Calu3 (cell line): ENCODE measurements at regions not wholly inside any gene's neighbourhood (a gene's known extent, or its start where the extent isn't known, plus 50 kb on each side); places are given as distances from the start of the nearest gene placed in this dataset.

ENCODE experiments used
- BruUV-seq: library from RNA; stranded (reverse); fragments of 400-500 nt; replicated peaks from 2 replicates; lab custom pipeline; 2021; lab: Mats Ljungman, UMichigan
- CTCF ChIA-PET: fragments of 300-600 bp; sonication (Branson Sonifier 250); formaldehyde crosslinking; loops from one replicate; lab custom pipeline; 2022; ENCODE audit warnings: antibody characterized with exemption; lab: Charles Lee
- DNase-seq: peaks from one replicate; pipeline ENCODE4 v3.0.0; 2022
- H3K27ac Mint-ChIP-seq: one replicate; pipeline ENCODE4 v1.8.0; 2022; ENCODE audit warnings: mixed read lengths; ENCODE audit not compliant: unreplicated experiment
- H3K27me3 Mint-ChIP-seq: one replicate; pipeline ENCODE4 v1.8.0; 2022; ENCODE audit warnings: mixed read lengths; ENCODE audit not compliant: unreplicated experiment
- H3K36me3 Mint-ChIP-seq: one replicate; pipeline ENCODE4 v1.8.0; 2022; ENCODE audit warnings: mild to moderate bottlenecking, moderate library complexity, mixed read lengths; ENCODE audit not compliant: insufficient read depth, unreplicated experiment
- H3K4me1 Mint-ChIP-seq: one replicate; pipeline ENCODE4 v1.8.0; 2022; ENCODE audit warnings: mild to moderate bottlenecking, low read depth, mixed read lengths; ENCODE audit not compliant: unreplicated experiment
- H3K4me3 Mint-ChIP-seq: one replicate; pipeline ENCODE4 v1.8.0; 2022; ENCODE audit warnings: mild to moderate bottlenecking, low read depth, moderate library complexity, mixed read lengths; ENCODE audit not compliant: unreplicated experiment
- H3K9me3 Mint-ChIP-seq: one replicate; pipeline ENCODE4 v1.8.0; 2022; ENCODE audit warnings: low read depth, mixed read lengths; ENCODE audit not compliant: unreplicated experiment
- CTCF ChIP-seq: fragments of 200-600 bp; IDR thresholded peaks from one replicate; pipeline ENCODE4 v1.8.0; 2022; ENCODE audit warnings: antibody characterized with exemption; ENCODE audit not compliant: unreplicated experiment
- intact Hi-C: fragments of 100-400 bp; cut with micrococcal nuclease; formaldehyde crosslinking; loops from one replicate; pipeline ENCODE4 v1.10.0; 2022; ENCODE audit not compliant: unreplicated experiment

GRCh38 chr9:1202512-1203280, 152.5 kb downstream of the DMRT2 start:
- Mint-ChIP-seq H3K4me3 (no peak overlapping the region), H3K36me3 (no peaks in the 10 kb centered on the region), H3K27ac (no peak overlapping the region), H3K9me3 (peaks cover 9% of the 10 kb centered on the region), H3K27me3 (no peaks in the 10 kb centered on the region), H3K4me1 (no peaks in the 10 kb centered on the region)
- intact Hi-C loops: no loop called here
- TF ChIP-seq CTCF: no peak
- DNase-seq: no peak
- CTCF ChIA-PET: no interaction called here
- no TSS peak for BruUV-seq

GRCh38 chr9:1207686-1208085, 157.5 kb downstream of the DMRT2 start:
- DNase-seq: no peak
- Mint-ChIP-seq H3K36me3 (no peaks in the 10 kb centered on the region), H3K4me1 (no peaks in the 10 kb centered on the region), H3K27ac (no peak overlapping the region), H3K4me3 (no peak overlapping the region), H3K27me3 (no peaks in the 10 kb centered on the region), H3K9me3 (peaks cover 10% of the 10 kb centered on the region)
- CTCF ChIA-PET: no interaction called here
- BruUV-seq: no TSS peak
- intact Hi-C loops: no loop called here
- no peak for TF ChIP-seq CTCF

GRCh38 chr9:1208157-1208556, 158.0 kb downstream of the DMRT2 start:
- Mint-ChIP-seq H3K27me3 (no peaks in the 10 kb centered on the region), H3K4me3 (no peak overlapping the region), H3K27ac (no peak overlapping the region), H3K4me1 (no peaks in the 10 kb centered on the region), H3K9me3 (peaks cover 10% of the 10 kb centered on the region), H3K36me3 (no peaks in the 10 kb centered on the region)
- DNase-seq: no peak
- CTCF ChIA-PET: no interaction called here
- intact Hi-C loops: no loop called here
- no TSS peak for BruUV-seq
- TF ChIP-seq CTCF: no peak

- H3K36me3 Mint-ChIP-seq: no peaks in the 10 kb centered on the region
- DNase-seq: no peak
- H3K9me3 Mint-ChIP-seq: peaks cover 10% of the 10 kb centered on the region
- intact Hi-C loops: no loop called here
- TF ChIP-seq CTCF: no peak
- no peak overlapping the region for H3K27ac Mint-ChIP-seq
- no peak overlapping the region for H3K4me3 Mint-ChIP-seq
- no peaks in the 10 kb centered on the region for H3K27me3 Mint-ChIP-seq
- H3K4me1 Mint-ChIP-seq: no peaks in the 10 kb centered on the region
- BruUV-seq: no TSS peak
- CTCF ChIA-PET: no interaction called here
Observed at GRCh38 chr9:1210954-1211353, 160.8 kb downstream of the DMRT2 start.
